GM23248 (cell line): ENCODE measurements at regions not wholly inside any gene's neighbourhood (a gene's known extent, or its start where the extent isn't known, plus 50 kb on each side); places are given as distances from the start of the nearest gene placed in this dataset.

Experiments used
- DNase-seq: peaks from one replicate; pipeline ENCODE4 v3.0.0-alpha.2; 2015
- H2AFZ ChIP-seq: fragments of 200-600 bp; sonication (generic); 2 replicates; pipeline ENCODE4 v1.6.1; 2016; ENCODE audit warnings: antibody characterized with exemption
- H3F3A ChIP-seq: fragments of 200-600 bp; sonication (generic); 2 replicates; pipeline ENCODE4 v1.6.1; 2016; ENCODE audit warnings: mild to moderate bottlenecking, antibody characterized with exemption, mixed run types; ENCODE audit not compliant: insufficient read depth
- H3K27ac ChIP-seq: fragments of 200-600 bp; sonication (generic); 2 replicates; pipeline ENCODE4 v1.5.1; 2016; ENCODE audit warnings: mild to moderate bottlenecking
- H3K27me3 ChIP-seq: fragments of 200-600 bp; sonication (generic); replicated peaks from 2 replicates; pipeline ENCODE4 v1.6.1; 2016; ENCODE audit warnings: mild to moderate bottlenecking; ENCODE audit not compliant: insufficient read depth
- H3K36me3 ChIP-seq: fragments of 200-600 bp; sonication (generic); 2 replicates; pipeline ENCODE4 v1.6.1; 2016; ENCODE audit warnings: low read depth, mild to moderate bottlenecking
- H3K4me1 ChIP-seq: fragments of 200-600 bp; sonication (generic); 2 replicates; pipeline ENCODE4 v1.6.1; 2016; ENCODE audit warnings: mild to moderate bottlenecking; ENCODE audit not compliant: insufficient read depth
- H3K4me2 ChIP-seq: fragments of 200-600 bp; sonication (generic); one replicate; pipeline ENCODE4 v1.6.1; 2016; ENCODE audit warnings: mild to moderate bottlenecking; ENCODE audit not compliant: unreplicated experiment
- H3K4me3 ChIP-seq: fragments of 200-600 bp; sonication (generic); 2 replicates; pipeline ENCODE4 v1.5.1; 2016; ENCODE audit warnings: mild to moderate bottlenecking
- H3K79me2 ChIP-seq: fragments of 200-600 bp; sonication (generic); 2 replicates; pipeline ENCODE4 v1.6.1; 2016; ENCODE audit warnings: mild to moderate bottlenecking; ENCODE audit not compliant: insufficient read depth
- H3K9ac ChIP-seq: fragments of 200-600 bp; sonication (generic); 2 replicates; pipeline ENCODE4 v1.6.1; 2016; ENCODE audit warnings: mild to moderate bottlenecking
- H3K9me2 ChIP-seq: fragments of 200-600 bp; sonication (generic); 2 replicates; pipeline ENCODE4 v1.6.1; 2016; ENCODE audit warnings: mixed run types, mild to moderate bottlenecking, moderate library complexity; ENCODE audit not compliant: insufficient read depth
- H3K9me3 ChIP-seq: fragments of 200-600 bp; sonication (generic); one replicate; pipeline ENCODE4 v1.6.1; 2017; ENCODE audit warnings: low read depth
- H4K20me1 ChIP-seq: fragments of 200-600 bp; sonication (generic); 2 replicates; pipeline ENCODE4 v1.6.0; 2016; ENCODE audit not compliant: insufficient read depth
- EZH2 ChIP-seq: fragments of 200-600 bp; sonication (generic); IDR thresholded peaks from 2 replicates; pipeline ENCODE4 v1.6.1; 2018; ENCODE audit warnings: antibody characterized with exemption, mild to moderate bottlenecking; ENCODE audit not compliant: insufficient read depth, poor library complexity, severe bottlenecking
- EZH2phosphoT487 ChIP-seq: fragments of 200-600 bp; sonication (generic); IDR thresholded peaks from 2 replicates; pipeline ENCODE4 v1.6.1; 2018; ENCODE audit warnings: antibody characterized with exemption, moderate library complexity, mild to moderate bottlenecking, low read depth; ENCODE audit not compliant: insufficient read depth
- WGBS, 2 experiments: methylation state at CpG; one replicate each; pipeline ENCODE4 v1.1.6; 2015 to 2017; ENCODE audit warnings: low lambda C conversion rate in 2 of 2, low coverage in 1 of 2; ENCODE audit errors: missing lambda C conversion rate in 2 of 2; 5-methylcytosine and 5-hydroxymethylcytosine counted together
- in situ Hi-C: fragments of 300-500 bp; cut with MboI; formaldehyde crosslinking; loops from 2 replicates; pipeline ENCODE4 v1.15.0; 2020

DNA sequence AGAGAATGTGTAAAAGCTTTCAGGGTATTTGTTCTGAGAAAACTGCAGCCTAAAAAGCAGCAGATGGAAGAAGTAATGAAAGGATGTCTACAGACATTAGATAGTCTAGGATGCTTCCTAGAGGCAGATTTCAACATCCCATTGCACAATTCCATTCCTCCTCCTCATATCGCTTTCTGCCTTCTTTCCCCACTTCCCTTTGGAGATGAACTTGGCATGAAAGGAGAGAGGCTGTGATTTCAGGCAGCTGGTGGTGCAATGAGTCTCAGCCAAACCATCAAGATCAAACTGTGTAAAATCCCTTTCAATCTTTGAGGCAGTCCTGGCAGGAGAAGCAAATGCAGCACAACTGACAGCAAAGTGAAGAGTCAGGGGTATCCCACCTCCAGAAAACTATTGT lies 438.7 kb upstream of the KCNMB2 start:
- WGBS, 2 experiments, result 0 to 7% methylated on average over 1 of the region's 1 CpG
- H3K9me2 ChIP-seq, result no peaks in the 10 kb centered on the region
- H3K27ac ChIP-seq, result no peak overlapping the region
- H3K4me3 ChIP-seq, result no peak overlapping the region
- H4K20me1 ChIP-seq, result no peaks in the 10 kb centered on the region
- H3F3A ChIP-seq, result peaks cover 5% of the 10 kb centered on the region; the same call in 1 of the 2 replicates
- in situ Hi-C loops, result no loop called here
- no peak overlapping the region for H3K9ac ChIP-seq
- no peaks in the 10 kb centered on the region for H3K9me3 ChIP-seq
- H2AFZ ChIP-seq, result peak overlapping the region; percentile 55
- peaks cover 9% of the 10 kb centered on the region for H3K4me1 ChIP-seq
- no peaks in the 10 kb centered on the region for H3K27me3 ChIP-seq
- peak overlapping the region; percentile 44 for H3K4me2 ChIP-seq
- DNase-seq, result peak; percentile 80
- H3K36me3 ChIP-seq, result no peaks in the 10 kb centered on the region
- no peak for TF ChIP-seq EZH2phosphoT487
- no peak for TF ChIP-seq EZH2
- H3K79me2 ChIP-seq, result no peaks in the 10 kb centered on the region

DNA sequence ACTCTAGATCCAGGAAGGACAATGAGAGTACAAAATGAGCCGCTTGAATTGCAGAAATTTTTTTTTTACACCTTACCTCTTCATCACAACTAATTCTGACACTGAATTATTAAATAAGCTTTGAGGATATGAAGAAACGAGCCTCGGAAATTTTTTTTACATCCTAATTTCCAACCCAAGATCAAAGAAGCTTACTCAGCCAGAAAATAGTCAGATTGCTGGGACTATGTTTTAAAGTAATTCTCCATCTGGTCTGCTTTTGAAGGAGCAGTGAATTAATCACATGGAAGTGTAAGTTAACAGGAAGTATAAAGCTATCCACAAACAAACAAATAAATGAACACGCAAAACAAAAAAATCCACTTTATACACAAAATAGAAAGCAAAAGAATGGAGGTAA lies 437.0 kb upstream of the KCNMB2 start:
- Histone ChIP-seq H3K27ac (no peak overlapping the region), H3K9me2 (no peaks in the 10 kb centered on the region), H3K4me1 (peaks cover 9% of the 10 kb centered on the region), H3K4me2 (no peak overlapping the region), H3K27me3 (no peaks in the 10 kb centered on the region), H3K79me2 (no peaks in the 10 kb centered on the region), H3K36me3 (no peaks in the 10 kb centered on the region), H3K9ac (no peak overlapping the region), H3K4me3 (no peak overlapping the region), H3K9me3 (no peaks in the 10 kb centered on the region), H4K20me1 (no peaks in the 10 kb centered on the region), H2AFZ (no peak overlapping the region), H3F3A (peaks cover 5% of the 10 kb centered on the region; the same call in 1 of the 2 replicates)
- no peak for TF ChIP-seq EZH2phosphoT487
- TF ChIP-seq EZH2, result no peak
- 94 to 96% methylated on average over 4 of the region's 4 CpGs for WGBS, 2 experiments
- in situ Hi-C loops, result no loop called here
- no peak for DNase-seq

DNA sequence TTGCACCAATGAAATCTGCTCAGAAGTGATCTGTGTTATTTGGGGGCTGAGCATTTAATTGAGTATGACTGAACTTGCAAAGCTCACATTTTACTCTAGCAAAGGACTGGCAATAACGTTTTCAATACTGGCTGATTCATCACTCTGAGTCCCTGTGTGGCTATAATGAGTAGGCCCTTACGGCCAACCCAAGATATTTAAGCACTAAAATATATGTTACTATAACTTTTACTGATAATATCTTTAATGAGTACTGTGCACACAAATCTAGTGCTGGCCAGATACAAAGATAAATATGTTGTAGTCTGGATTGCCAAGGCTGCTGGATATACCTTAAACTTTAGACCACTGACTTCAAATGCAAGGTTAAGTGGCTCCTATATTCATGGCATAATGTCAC lies 436.4 kb upstream of the KCNMB2 start:
- H3K27ac ChIP-seq, result no peak overlapping the region
- 42 to 47% methylated on average over 2 of the region's 2 CpGs for WGBS, 2 experiments
- H3K4me3 ChIP-seq, result no peak overlapping the region
- H4K20me1 ChIP-seq, result no peaks in the 10 kb centered on the region
- H3K9me2 ChIP-seq, result no peaks in the 10 kb centered on the region
- H3K36me3 ChIP-seq, result no peaks in the 10 kb centered on the region
- H3K4me1 ChIP-seq, result peaks cover 9% of the 10 kb centered on the region
- no peak overlapping the region for H3K4me2 ChIP-seq
- H3K79me2 ChIP-seq, result no peaks in the 10 kb centered on the region
- H2AFZ ChIP-seq, result no peak overlapping the region
- no peak overlapping the region for H3K9ac ChIP-seq
- no peaks in the 10 kb centered on the region for H3K27me3 ChIP-seq
- H3K9me3 ChIP-seq, result no peaks in the 10 kb centered on the region
- H3F3A ChIP-seq, result peaks cover 5% of the 10 kb centered on the region; the same call in 1 of the 2 replicates
- in situ Hi-C loops, result no loop called here
- no peak for TF ChIP-seq EZH2phosphoT487
- TF ChIP-seq EZH2, result no peak
- DNase-seq, result no peak

DNA sequence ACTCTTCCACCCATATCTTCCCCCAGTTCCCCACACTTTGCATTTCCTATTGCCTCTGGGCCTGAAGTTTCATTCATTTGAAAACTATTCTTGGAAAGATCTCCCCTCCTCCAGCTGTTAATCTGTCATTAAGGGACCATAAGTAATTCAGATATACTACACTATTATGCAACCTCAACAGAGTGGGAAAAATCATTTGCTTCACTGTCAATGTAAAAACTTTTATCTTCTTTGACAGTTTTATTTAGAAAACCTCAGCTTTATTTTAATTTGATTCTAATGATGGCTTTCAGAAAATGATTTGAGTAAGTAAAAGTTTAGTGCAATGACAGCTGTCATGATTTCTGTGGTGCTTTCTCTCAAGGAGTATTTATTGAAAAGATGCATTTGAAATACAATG lies 435.3 kb upstream of the KCNMB2 start:
- H3K79me2 ChIP-seq, result no peaks in the 10 kb centered on the region
- H3K27ac ChIP-seq, result no peak overlapping the region
- no peaks in the 10 kb centered on the region for H3K36me3 ChIP-seq
- H3K4me1 ChIP-seq, result peaks cover 9% of the 10 kb centered on the region
- H4K20me1 ChIP-seq, result no peaks in the 10 kb centered on the region
- TF ChIP-seq EZH2 (no peak), EZH2phosphoT487 (no peak)
- no peaks in the 10 kb centered on the region for H3K27me3 ChIP-seq
- no peak overlapping the region for H3K4me2 ChIP-seq
- no peaks in the 10 kb centered on the region for H3K9me3 ChIP-seq
- in situ Hi-C loops, result no loop called here
- DNase-seq, result no peak
- H2AFZ ChIP-seq, result 0 out of 2 replicates have a peak overlapping the region, but pooled peaks have one; percentile 13
- no peaks in the 10 kb centered on the region for H3K9me2 ChIP-seq
- no peak overlapping the region for H3K4me3 ChIP-seq
- no peak overlapping the region for H3K9ac ChIP-seq
- H3F3A ChIP-seq, result peaks cover 5% of the 10 kb centered on the region; the same call in 1 of the 2 replicates

DNA sequence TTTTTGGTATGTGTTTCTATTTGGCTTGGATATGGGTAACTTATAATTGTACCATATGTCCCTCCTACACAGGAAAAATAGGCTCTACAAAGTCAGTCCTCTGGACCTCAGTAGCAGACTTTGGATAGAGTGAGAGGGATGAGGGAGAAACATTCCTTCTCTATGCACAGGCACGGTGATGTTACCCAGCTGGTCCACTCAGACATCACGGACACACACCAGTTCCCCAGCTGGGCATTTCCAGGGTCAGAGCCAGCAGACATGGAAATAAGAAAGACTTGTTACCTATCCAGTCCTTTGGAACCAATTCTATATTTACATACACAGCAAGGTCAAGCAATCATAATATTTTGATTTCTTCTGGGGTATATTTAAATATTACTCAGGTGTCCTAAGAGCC lies 433.1 kb upstream of the KCNMB2 start:
- Histone ChIP-seq H3K79me2 (no peaks in the 10 kb centered on the region), H3K9me2 (no peaks in the 10 kb centered on the region), H3K9me3 (no peaks in the 10 kb centered on the region), H4K20me1 (no peaks in the 10 kb centered on the region), H3K36me3 (no peaks in the 10 kb centered on the region), H3K4me1 (no peaks in the 10 kb centered on the region), H3K27me3 (no peaks in the 10 kb centered on the region), H3K4me3 (no peak overlapping the region), H3K9ac (no peak overlapping the region), H3K4me2 (no peak overlapping the region), H2AFZ (no peak overlapping the region), H3F3A (no peaks in the 10 kb centered on the region), H3K27ac (no peak overlapping the region)
- in situ Hi-C loops, result no loop called here
- WGBS, 2 experiments, result 94 to 95% methylated on average over 2 of the region's 2 CpGs
- TF ChIP-seq EZH2 (no peak), EZH2phosphoT487 (no peak)
- DNase-seq, result no peak
